Activated CD4-positive, CD25-positive, alpha-beta regulatory T cell treated with anti-CD3 and anti-CD28 coated beads, Interleukin-2, amount 50 U/mL, for 16 hours (primary cell): ENCODE measurements at regions not wholly inside any gene's neighbourhood (a gene's known extent, or its start where the extent isn't known, plus 50 kb on each side); places are given as distances from the start of the nearest gene placed in this dataset.

ENCODE experiments used
- DNase-seq: peaks from one replicate; pipeline ENCODE4 v3.0.0-alpha.2; 2020; ENCODE audit warnings: low read depth, low spot score

GRCh38 chr2:122859260-122859659, 1103.8 kb downstream of the TSN start:
- no peak for DNase-seq

GRCh38 chr2:122863532-122863931, 1108.1 kb downstream of the TSN start:
- DNase-seq = no peak

GRCh38 chr2:122864728-122865127, 1109.3 kb downstream of the TSN start:
- DNase-seq = no peak

- no peak for DNase-seq
These were observed 1110.6 kb downstream of the TSN start for GRCh38 chr2:122866095-122866494.

- DNase-seq = no peak
These were observed 1112.5 kb downstream of the TSN start for GRCh38 chr2:122867941-122868340.

GRCh38 chr2:122868646-122869275, 1113.3 kb downstream of the TSN start:
- DNase-seq = no peak

DNA sequence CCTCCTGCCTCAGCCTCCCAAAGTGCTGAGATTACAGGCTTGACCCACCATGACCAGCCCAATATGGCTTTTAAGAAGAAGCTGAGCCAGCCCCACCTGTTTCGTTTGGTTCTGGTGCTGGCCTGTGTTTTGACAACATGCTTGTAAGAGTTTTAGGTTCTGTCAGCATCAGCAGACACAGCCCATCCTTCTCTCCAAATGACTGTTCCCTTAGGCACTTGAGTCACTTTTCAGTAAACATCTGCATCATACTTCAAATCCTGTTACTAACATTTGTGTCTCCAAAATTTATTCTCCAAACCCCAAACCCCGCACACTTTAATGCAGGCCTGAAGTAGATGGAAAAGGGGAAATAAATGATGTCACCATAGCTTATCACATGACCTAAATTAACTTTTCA, 1118.5 kb downstream of the TSN start:
- DNase-seq = no peak

DNA sequence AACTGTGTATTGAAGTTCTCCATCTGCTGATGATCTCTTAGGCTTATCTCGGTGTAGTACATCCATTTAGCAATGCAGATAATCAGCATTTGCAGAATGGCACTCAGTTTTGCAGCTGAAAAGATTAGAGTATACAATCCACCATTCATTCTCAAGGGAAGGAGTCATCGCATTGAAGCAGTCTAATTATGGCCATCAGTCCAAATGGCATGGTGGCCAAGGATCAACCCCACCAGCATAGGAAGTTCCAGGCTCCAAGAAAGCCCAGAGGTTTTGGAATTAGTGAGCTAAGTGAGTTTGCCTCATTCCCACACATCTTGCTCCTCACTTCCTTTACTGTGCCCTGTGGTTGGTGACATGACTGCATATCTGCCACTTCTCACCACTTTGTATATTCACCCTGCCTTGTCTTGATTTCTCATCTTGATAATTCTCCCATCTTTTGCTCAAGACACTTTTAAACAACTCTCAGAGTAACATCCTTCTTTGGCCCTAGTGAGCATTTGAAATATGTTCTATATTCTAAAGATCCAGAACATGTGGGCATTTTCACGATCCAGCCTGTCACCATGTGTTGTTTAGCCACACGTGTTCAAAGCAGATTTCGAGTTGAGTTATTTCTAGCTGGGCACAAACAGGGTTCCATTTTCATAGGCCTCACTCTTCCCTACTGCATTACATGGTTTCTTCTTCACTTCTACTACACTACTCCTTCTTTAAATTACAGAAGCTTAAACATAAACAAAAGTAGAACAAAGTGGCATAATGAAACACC, 1119.8 kb downstream of the TSN start:
- no peak for DNase-seq

DNA sequence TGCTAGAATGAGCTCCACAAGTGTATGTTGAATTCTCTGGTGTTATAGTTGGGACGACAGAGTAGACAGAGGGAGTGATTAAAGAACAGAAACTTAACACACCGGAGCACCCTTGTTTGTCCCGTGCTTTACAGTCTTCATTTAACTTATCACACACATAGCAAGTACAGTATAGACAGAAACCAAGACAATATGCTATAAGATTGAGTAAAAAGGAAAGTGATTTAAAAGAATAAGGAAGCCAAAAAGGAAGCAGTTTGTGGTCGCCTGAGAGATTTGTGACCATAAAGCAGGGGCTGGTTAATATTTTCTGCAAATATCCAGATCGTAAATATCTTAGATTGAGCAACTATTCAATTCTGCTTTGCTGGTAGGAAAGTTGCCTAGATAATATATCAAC, 1128.4 kb downstream of the TSN start:
- DNase-seq = no peak

DNA sequence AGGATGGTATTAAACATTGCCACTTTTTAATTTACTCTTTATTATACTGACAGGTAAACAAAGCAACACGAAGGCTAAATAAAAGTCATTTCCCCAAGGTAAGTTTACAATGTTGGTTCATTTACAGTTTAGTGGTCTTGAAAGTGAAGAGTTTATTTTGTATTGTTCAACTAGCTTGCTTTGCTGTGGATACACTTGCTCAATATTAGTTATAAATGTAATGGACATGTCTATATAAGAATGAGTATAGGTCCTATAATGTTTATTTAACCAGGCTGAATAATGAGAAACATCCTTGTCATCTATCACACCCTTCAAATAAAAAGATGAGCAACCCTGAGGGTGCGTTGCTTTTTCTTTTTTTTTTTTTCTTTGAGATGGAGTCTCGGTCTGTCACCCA, 1129.4 kb downstream of the TSN start:
- no peak for DNase-seq

DNA sequence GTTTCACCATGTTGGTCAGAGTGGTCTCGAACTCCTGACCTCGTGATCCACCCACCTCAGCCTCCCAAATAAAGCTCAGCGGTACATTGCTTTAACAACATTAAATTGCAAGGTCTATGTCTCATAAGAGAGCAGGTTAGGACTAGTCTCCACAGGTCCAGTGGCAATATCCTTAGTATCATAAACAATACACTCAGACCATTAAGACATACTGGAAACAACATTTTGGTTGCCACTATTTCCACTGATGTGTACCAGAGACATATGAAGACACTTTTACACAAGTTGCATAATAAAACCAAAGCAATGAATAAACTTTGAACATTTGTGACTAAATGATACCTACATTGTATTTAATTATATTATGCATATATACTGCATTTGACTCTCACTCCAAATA, 1130.0 kb downstream of the TSN start:
- no peak for DNase-seq

- no peak for DNase-seq
These were observed 1131.2 kb downstream of the TSN start for GRCh38 chr2:122886479-122887145.

DNA sequence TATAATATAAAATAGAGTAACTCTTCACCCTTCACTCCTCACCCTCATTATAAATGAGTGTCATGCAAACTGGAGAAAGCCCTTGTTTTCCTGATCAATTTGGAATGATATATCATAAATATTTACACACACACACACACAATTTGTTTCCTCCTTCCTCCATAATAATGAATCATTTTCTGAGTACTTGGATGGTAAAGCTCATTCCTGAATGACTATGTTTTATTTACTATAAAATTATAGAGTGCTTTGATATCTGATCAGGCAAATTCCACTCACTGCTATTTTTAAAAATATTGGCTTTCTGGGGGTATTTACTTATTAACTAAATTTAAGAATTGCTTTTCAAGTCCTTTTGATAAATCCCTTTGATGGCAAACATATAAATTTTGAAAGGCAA, 1125.5 kb upstream of the CNTNAP5 start:
- DNase-seq = no peak

DNA sequence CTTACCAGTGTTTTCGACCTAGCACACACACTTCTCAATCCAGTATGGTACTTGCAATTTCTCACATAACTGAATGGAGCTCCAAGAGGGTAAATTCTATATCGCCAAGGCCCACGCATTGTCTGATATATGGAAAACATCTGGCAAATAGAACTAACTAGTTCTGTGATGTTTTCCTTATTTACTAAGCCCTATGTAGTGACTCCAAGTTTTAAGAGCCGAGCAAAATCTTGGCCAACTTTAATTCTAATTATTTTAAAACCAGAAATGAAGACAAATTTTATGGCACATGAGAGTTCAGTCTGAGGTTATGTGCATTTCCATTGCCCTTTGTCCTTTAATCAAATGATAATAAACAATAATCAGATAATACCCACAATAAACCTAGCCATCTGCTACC, 1119.7 kb upstream of the CNTNAP5 start:
- DNase-seq = no peak

- DNase-seq = no peak
These were observed 1116.9 kb upstream of the CNTNAP5 start for GRCh38 chr2:122908159-122908558.

- DNase-seq = no peak
These were observed 1097.9 kb upstream of the CNTNAP5 start for GRCh38 chr2:122927197-122927596.

GRCh38 chr2:122927710-122928557, 1097.2 kb upstream of the CNTNAP5 start:
- DNase-seq = no peak

- no peak for DNase-seq
These were observed 1095.7 kb upstream of the CNTNAP5 start for GRCh38 chr2:122929347-122929746.

DNA sequence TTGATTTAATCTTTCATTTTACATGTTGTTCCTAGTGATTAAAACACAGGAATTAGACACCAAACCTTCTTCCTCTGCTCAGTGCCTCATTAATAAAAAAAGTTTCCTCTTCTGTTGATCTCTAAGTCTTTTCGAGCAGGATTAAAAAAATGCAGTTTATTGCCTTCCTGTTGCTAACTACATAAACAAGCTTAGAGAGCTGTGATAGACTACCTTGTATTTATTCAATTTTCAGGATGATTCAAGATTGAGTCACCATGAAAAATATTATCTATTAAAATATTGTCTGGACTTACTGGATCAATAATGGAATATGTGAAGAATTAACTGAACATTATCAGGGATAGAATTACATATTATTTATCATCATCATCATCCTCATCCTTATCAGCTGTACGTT, 1089.6 kb upstream of the CNTNAP5 start:
- no peak for DNase-seq

DNA sequence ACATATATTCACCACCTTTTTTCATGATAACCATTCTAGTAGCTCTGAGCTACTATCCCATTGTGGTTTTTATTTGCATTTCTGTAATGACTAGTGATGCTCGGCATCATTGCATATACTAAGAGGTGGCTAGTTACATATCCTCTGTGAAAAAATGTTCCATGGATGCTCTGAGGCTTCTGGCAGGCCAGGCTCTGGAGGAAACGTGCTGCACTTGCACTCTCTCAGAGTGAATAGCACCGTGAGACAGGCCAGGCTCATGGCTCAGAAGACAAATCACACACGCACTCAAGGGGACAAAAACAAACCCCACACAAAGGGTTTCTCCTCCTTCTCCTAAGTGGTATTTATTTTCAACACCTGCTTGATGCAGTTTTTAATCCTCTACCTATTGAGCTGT, 1085.3 kb upstream of the CNTNAP5 start:
- no peak for DNase-seq

DNA sequence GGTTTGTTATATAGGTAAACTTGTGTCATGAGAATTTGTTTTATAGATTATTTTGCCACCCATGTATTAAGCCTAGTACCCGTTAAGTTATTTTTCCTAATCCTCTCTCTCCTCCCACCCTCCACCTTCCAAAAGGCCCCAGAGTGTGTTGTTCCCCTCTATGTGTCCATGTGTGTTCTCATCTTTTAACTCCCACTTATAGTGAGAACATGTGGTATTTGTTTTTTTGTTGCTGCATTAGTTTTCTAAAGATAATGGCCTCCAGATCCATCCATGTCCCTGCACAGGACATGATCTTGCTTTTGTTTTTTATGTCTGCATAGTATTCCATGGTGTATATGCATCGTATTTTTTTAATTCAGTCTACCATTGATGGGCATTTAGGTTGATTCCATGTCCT, 1075.6 kb upstream of the CNTNAP5 start:
- DNase-seq = no peak

DNA sequence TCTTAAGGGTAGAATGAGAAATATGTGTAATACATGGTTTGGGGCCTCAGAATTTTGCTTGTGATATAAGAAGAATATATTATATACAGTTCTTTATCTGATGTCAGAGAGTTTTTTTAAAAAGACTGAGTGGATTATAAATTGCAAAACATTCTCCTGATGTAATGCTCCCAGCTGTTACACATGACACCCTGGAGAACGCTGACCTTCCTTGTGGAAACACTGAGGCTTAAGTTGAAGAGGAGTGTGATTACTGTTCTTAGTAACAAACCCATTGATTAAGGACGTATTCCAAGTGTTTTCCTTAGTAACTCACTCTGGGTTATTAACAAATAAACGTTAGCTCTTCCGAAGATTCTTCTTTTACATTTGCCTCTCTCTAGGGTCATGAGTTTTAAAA, 1069.3 kb upstream of the CNTNAP5 start:
- DNase-seq = no peak
